ENCODE measurements at regions not wholly inside any gene's neighbourhood (a gene's known extent, or its start where the extent isn't known, plus 50 kb on each side); places are given as distances from the start of the nearest gene placed in this dataset.
"Not testable (repeated sequence)": the region's sequence is repeated elsewhere in the genome, so short reads cannot be mapped to it uniquely, and the experiment has no call there.

DNA sequence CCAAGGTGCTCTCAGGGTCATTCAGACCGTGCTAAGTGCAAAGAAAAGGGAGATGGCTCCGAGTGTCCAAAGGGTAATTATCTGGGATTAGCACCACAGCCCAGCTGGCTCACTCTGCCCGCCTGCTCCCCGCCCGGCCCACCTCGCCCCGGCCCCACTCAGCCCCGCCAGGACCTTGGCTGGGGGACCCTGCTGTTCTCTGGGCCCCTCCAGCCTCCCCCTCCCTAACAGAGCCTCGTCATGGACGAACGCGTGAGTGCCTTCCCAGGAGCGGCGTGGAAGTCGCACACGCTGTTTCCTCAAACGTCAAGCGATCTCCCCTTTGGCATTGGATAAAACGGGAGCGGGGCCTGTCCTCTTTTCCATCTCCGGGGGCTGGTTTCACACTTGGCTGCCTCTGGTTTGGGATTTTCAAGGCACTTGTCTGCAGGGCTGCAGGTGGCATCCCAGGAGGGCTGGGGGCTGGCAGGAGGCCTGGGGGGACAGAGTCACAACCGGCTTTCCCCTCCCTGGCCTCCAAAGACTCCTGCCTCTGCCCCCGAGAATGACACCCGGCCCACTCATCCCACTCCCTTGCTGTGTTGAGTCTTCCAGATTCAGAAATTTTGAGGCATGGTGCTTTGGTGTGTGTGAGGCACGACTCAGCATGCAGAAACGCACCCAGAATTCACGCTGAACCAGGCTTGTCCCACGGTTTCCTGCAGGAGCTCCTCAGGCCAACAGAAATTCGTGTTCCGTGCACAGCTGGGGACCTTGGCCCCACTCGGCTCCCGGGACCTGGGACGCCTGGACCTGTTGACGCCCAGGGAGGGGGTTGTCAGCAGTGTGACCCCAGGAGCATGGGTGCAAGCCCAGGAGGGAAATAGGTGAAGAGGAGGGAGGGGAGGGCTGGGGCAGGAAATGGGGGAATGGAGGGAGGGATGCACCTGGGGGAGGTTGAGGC is 110.0 kb downstream of the PDGFA start:
- DNase-seq (ENCODE audit: low read depth in 2 of 2), result no peak

GRCh38 chr7:410395-410910 is 109.2 kb downstream of the PDGFA start:
- DNase-seq (ENCODE audit: low read depth in 2 of 2), result no peak

DNA sequence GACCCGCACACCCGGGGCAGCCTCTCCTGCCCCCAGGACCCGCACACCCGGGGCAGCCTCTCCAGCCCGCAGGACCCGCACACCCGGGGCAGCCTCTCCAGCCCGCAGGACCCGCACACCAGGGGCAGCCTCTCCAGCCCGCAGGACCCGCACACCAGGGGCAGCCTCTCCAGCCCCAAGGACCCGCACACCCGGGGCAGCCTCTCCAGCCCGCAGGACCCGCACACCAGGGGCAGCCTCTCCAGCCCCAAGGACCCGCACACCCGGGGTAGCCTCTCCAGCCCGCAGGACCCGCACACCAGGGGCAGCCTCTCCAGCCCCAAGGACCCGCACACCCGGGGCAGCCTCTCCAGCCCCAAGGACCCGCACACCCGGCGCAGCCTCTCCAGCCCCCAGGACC is 108.5 kb downstream of the PDGFA start:
- DNase-seq (ENCODE audit: low read depth in 2 of 2), result not testable (repeated sequence)

DNA sequence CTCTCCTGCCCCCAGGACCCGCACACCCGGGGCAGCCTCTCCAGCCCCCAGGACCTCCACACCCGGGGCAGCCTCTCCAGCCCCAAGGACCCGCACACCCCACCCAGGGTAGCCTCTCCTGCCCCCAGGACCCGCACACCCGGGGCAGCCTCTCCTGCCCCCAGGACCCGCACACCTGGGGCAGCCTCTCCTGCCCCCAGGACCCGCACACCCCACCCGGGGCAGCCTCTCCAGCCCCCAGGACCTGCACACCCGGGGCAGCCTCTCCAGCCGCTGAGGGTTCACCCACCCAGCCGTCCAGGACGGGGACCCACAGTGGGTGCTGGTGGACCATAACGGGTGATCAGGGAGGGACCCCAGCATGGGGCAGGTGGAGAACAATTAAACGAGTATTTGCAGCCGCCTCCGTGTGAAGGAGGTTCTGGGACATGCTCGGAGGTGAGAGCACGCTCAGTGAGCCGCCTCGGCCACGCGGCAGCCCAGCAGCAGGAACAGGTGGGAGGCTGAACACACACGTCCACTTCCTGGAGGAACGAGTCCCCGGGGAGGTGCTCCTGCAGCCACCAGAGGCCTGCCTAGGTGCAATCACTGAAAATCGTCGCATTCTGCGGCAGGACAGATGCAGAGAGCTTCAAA is 107.9 kb downstream of the PDGFA start:
- DNase-seq (ENCODE audit: low read depth in 2 of 2), result no peak

GRCh38 chr7:412313-412710 is 107.3 kb downstream of the PDGFA start:
- DNase-seq (ENCODE audit: low read depth in 2 of 2), result no peak

- no peak for DNase-seq (ENCODE audit: low read depth in 2 of 2)
Observed at GRCh38 chr7:414681-415560, 104.7 kb downstream of the PDGFA start.

GRCh38 chr7:415646-416525 is 103.8 kb downstream of the PDGFA start:
- DNase-seq (ENCODE audit: low read depth in 2 of 2), result no peak

DNA sequence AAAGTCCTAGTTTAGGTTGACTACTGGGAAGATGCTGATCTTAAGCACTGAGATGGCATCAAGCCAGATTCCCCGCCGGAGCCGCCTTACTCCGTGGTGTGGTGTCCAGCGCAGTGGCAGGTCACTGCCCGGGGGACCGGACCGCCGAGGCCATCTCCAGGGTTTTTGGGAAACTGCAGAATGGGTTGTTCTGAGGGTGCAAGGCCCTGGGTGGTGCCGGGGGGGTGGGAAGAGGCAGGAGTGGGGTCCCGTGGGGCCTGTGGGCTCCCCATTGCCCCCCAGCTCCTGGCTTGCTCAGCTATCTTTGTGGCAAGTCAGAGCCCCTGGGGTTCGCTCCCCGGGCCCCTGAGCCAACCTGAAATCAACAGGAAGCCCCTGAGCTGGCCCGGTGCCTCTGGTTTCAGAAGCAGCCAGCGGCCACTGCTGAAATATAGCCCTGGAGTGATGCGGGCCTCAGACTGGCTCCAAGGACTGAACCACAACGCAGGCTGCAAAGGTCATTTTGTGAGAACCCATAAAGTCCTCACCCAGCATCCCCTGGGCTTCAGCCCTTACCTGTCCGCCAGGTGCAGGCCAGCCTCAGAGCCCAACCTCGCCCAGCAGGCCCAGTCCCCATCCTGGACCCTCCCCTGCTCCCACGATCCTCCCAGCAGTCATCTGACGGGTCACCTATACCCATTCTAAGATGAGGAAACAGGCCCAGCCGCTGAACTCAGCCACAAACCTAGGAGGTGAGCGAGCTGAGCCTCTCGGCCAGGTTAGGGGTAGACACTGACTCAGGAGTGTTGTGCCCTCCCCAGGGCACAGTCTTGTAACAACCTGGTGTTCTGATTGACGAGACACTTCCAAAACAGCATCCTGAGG is 102.7 kb downstream of the PDGFA start:
- no peak for DNase-seq (ENCODE audit: low read depth in 2 of 2)

DNA sequence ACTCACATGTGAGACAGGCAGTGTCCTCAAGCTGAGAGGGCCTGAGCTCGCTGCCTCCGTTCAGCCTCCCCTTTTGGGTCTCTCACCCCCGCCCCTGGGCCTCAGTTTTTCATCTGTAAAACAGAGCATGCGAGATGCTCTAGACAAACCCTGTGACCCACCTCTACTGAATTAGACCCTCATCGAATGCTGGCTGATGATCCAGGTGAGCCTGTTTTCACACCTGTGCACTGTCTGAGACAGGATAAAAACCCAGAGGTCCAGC is 102.1 kb downstream of the PDGFA start:
- DNase-seq (ENCODE audit: low read depth in 2 of 2), result no peak

DNA sequence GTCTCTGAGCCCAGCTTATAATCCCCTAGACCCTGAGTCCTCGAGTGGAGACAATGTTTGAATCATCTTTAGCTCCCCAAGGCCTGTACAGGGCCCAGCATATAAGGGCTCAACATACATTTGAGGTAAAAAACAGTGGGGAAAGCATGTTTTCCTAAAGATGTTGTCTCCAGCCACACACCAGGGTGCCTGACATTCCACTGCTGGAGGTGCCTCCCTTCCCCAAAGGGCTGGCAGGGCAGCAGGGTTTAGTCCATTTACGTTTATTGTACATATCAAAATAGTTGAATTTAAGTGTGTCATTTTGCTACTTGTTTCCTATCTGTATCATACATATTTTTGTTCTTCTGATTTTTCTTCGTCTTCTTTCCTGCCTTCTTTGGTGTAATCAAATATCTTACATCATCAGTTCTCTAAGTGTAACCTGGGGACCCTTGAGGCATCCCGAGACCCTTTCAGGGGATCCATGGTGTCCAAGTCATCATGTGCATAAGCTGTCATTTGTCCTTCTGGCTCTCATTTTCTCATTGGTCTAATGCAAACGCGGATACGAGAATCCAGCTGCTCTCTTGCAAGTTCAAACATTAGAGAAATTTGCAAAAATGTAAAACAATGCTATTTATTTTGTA is 101.6 kb downstream of the PDGFA start:
- no peak for DNase-seq (ENCODE audit: low read depth in 2 of 2)

DNA sequence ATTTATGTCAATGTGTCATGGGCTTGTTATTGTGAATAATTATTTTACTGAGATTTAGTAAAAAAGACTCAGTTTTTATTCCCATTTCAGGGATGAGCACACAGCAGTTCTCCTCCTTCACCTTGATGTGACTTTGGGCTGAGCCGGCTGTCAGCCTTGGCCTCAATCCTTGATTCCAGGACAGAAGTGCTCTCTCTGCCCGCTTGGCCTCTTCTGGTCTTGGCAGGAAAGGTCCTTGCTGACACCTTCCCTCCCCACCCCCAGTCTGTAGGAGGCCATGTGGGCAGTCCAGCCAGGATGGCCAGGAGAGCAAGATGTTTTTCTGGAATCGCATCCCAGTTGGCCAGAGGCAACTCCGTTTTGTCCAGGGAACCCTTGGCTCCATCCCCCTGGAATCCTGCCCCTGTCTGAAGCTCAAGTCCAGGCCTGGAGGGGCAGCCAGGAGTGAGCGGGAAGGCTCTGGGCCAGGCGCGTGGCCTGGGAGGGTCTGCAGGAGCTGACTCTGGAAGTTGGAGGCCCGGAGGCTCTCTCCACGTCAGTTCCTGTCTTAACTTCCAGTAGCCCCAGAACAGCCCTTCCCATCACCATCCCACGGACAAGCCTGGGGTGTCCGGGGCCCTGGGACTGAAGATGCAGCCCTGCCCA is 100.9 kb downstream of the PDGFA start:
- no peak for DNase-seq (ENCODE audit: low read depth in 2 of 2)

- DNase-seq (ENCODE audit: low read depth in 2 of 2), result no peak
Observed at GRCh38 chr7:420142-421093, 99.2 kb downstream of the PDGFA start.

GRCh38 chr7:421136-421991 is 98.3 kb downstream of the PDGFA start:
- no peak for DNase-seq (ENCODE audit: low read depth in 2 of 2)

DNA sequence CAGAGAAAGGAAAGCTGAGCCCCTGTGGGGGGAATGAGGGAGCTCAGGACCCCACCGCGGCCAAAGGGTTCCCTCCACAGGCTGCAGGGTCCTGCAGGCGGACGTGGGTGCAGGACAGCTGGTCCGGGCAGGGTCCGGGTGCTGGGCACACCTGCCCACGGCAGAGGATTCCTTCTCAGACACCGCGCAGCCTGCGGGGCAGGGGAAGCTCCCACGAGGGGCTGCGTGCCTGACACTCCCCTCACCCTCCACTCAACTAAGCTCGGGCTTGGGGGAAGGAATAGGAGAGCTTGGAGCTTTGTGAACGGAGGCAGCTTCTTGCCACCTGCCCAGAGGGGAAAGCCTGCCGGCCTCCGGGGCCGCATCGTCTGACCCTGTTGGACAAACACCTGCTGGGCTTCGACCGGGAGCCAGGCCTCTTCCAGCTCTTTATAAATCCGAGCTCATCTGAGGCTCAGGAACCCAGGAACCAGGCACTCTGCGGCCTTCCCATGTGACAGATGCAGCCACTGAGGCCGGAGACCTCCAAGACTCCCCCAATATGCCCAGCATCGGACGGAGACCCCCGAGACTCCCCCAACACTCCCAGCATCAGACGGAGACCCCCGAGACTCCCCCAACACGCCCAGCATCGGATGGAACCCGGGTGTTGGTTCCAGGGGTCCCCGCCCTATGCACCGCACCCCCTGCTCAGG is 97.3 kb downstream of the PDGFA start:
- no peak for DNase-seq (ENCODE audit: low read depth in 2 of 2)

DNA sequence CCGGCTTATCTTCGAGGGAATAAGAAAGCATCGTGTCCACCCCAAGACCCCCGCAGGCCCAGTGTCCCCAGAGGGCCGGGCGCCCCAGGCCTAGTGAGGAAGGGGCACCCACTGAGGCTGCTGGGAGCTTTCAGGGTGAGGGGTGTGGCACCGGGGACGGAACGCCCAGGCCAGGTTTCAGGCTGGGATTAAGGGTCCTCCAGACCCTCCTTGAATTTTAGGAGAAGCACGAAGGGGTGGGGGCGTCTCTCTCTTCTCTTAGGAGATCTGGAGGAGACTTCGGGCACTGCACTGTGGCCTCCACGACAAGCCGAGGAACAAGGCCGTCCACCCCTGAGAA is 96.8 kb downstream of the PDGFA start:
- no peak for DNase-seq (ENCODE audit: low read depth in 2 of 2)
